GM12892 (cell line): ENCODE measurements at regions not wholly inside any gene's neighbourhood (a gene's known extent, or its start where the extent isn't known, plus 50 kb on each side); places are given as distances from the start of the nearest gene placed in this dataset.

Source experiments
- POLR2A ChIP-seq: IDR thresholded peaks from 2 replicates; pipeline ENCODE4 v1.6.1; 2011; ENCODE audit warnings: low read depth, low read length, control low read depth
- POLR2AphosphoS5 ChIP-seq: IDR thresholded peaks from 2 replicates; pipeline ENCODE4 v1.6.1; 2011; ENCODE audit warnings: low read depth, low read length, control low read depth
- TAF1 ChIP-seq: IDR thresholded peaks from 2 replicates; pipeline ENCODE4 v1.6.1; 2011; ENCODE audit warnings: low read depth, mild to moderate bottlenecking, control low read depth, low read length, borderline replicate concordance

DNA sequence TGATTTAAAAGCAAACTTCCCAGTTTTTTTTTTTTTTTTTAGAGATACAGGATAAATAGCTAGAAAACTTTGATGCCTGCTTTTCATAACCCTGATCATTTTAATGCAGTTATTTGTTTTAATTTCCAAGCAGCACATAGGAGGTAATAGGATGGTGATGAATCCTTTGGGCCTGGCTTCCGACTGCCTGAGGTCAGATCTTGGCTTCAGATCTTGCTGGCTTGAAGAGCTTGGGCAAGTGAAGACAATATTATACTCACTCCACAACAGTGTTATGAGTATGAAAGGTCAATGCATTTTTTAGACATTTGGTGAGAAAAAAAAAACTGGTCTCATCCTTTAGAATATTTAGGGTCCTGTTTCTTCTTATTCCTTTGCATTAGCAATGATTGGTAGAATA lies 124.8 kb upstream of the PRKCQ start:
- no peak for TF ChIP-seq POLR2AphosphoS5
- TF ChIP-seq POLR2A: no peak
- TF ChIP-seq TAF1: no peak
